GM12892 (cell line): ENCODE measurements at regions not wholly inside any gene's neighbourhood (a gene's known extent, or its start where the extent isn't known, plus 50 kb on each side); places are given as distances from the start of the nearest gene placed in this dataset.

Experiments
- POLR2A ChIP-seq: IDR thresholded peaks from 2 replicates; pipeline ENCODE4 v1.6.1; 2011; ENCODE audit warnings: low read depth, low read length, control low read depth
- POLR2AphosphoS5 ChIP-seq: IDR thresholded peaks from 2 replicates; pipeline ENCODE4 v1.6.1; 2011; ENCODE audit warnings: low read depth, low read length, control low read depth
- TAF1 ChIP-seq: IDR thresholded peaks from 2 replicates; pipeline ENCODE4 v1.6.1; 2011; ENCODE audit warnings: low read depth, mild to moderate bottlenecking, control low read depth, low read length, borderline replicate concordance

DNA sequence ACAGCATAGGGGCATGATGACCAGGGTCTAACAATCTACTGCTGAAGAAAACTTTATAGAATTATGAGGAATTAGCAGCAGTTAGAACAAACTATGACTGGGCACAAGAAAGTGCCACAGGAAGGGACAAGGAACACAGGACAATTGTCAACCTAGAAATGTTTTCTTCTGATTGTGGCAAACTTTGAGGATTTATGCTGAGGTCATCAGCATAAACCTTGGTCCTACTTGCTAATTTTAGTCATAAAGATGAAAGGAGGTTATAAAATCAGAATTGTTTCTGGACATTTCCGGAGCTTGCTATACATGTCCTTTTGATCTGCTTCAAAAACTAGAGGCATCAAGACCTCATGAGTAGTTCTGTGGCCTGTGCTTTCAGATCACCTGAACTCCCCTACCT lies 446.6 kb upstream of the THBS1 start:
- no peak for TF ChIP-seq POLR2A
- no peak for TF ChIP-seq TAF1
- TF ChIP-seq POLR2AphosphoS5: no peak
